ENCODE measurements at regions not wholly inside any gene's neighbourhood (a gene's known extent, or its start where the extent isn't known, plus 50 kb on each side); places are given as distances from the start of the nearest gene placed in this dataset.

- DNase-seq = no peak
- H3K27me3 ChIP-seq (ENCODE audit: insufficient read depth, low read depth, severe bottlenecking) = no peaks in the 10 kb centered on the region
- H3K9me3 ChIP-seq (ENCODE audit: severe bottlenecking) = no peaks in the 10 kb centered on the region
- H3K27ac ChIP-seq = no peak overlapping the region
- H3K4me3 ChIP-seq (ENCODE audit: low read depth, low read length) = no peak overlapping the region
- no peaks in the 10 kb centered on the region for H3K36me3 ChIP-seq
- TF ChIP-seq, protein P1, sequence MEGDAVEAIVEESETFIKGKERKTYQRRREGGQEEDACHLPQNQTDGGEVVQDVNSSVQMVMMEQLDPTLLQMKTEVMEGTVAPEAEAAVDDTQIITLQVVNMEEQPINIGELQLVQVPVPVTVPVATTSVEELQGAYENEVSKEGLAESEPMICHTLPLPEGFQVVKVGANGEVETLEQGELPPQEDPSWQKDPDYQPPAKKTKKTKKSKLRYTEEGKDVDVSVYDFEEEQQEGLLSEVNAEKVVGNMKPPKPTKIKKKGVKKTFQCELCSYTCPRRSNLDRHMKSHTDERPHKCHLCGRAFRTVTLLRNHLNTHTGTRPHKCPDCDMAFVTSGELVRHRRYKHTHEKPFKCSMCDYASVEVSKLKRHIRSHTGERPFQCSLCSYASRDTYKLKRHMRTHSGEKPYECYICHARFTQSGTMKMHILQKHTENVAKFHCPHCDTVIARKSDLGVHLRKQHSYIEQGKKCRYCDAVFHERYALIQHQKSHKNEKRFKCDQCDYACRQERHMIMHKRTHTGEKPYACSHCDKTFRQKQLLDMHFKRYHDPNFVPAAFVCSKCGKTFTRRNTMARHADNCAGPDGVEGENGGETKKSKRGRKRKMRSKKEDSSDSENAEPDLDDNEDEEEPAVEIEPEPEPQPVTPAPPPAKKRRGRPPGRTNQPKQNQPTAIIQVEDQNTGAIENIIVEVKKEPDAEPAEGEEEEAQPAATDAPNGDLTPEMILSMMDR (IDR thresholded peaks at IDR 0.05; ENCODE audit: low read depth, low read length) = no peak
Measured at GRCh38 chr1:170273291-170274130, 127.8 kb downstream of the NTMT2 start.

GRCh38 chr1:170274131-170274501 lies 128.4 kb downstream of the NTMT2 start:
- no peak overlapping the region for H3K27ac ChIP-seq
- TF ChIP-seq, protein P1 (IDR thresholded peaks at IDR 0.05; ENCODE audit: low read depth, low read length) = no peak
- H3K27me3 ChIP-seq (ENCODE audit: insufficient read depth, low read depth, severe bottlenecking) = no peaks in the 10 kb centered on the region
- H3K4me3 ChIP-seq (ENCODE audit: low read depth, low read length) = no peak overlapping the region
- no peak for DNase-seq
- H3K36me3 ChIP-seq = no peaks in the 10 kb centered on the region
- H3K9me3 ChIP-seq (ENCODE audit: severe bottlenecking) = no peaks in the 10 kb centered on the region

DNA sequence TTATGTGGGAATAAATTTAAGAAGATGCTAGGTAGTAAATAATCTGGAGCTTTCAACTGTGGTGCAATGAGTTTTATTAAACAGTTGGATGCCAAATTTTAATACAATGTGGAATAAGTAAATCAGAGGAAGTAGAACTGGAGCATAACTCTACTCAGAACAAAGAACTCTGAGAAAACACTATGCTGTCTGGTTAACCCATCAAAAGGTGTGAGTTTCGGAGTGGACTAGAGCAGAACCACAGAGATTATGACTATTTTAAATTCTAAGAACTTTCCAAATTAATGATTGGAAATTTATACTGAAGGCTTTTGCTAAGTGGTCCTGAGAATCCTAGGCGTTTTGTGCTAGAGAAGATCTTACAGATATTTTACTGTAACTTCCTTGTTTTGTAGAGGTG lies 132.2 kb downstream of the NTMT2 start:
- TF ChIP-seq, protein P1 (IDR thresholded peaks at IDR 0.05; ENCODE audit: low read depth, low read length) = no peak
- Histone ChIP-seq H3K36me3 (no peaks in the 10 kb centered on the region), H3K4me3 (ENCODE audit: low read depth, low read length) (no peak overlapping the region), H3K9me3 (ENCODE audit: severe bottlenecking) (no peaks in the 10 kb centered on the region), H3K27me3 (ENCODE audit: insufficient read depth, low read depth, severe bottlenecking) (no peaks in the 10 kb centered on the region), H3K27ac (no peak overlapping the region)
- no peak for DNase-seq

DNA sequence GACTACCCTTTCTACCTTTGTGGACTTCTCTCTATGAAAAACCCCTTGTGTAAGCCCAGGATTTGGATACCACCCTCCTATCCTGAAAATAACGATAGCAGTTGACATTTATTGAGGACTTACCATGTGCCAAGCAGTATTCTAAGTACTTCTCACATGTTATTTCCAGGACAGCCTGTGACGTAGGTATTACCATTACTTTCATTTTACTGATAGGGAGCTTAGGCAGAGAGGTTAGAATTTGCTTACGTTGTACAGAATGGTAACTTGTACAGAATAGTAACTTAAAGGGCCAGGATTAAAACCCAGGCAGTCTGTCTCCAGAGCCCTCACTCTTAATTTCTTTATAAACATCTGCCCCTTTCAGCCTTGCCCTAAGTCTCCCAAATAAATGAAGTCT lies 138.3 kb downstream of the NTMT2 start:
- Histone ChIP-seq H3K27me3 (ENCODE audit: insufficient read depth, low read depth, severe bottlenecking) (no peaks in the 10 kb centered on the region), H3K9me3 (ENCODE audit: severe bottlenecking) (no peaks in the 10 kb centered on the region), H3K36me3 (no peaks in the 10 kb centered on the region), H3K27ac (no peak overlapping the region), H3K4me3 (ENCODE audit: low read depth, low read length) (no peak overlapping the region)
- DNase-seq = no peak
- TF ChIP-seq, protein P1 (IDR thresholded peaks at IDR 0.05; ENCODE audit: low read depth, low read length) = no peak

GRCh38 chr1:170284512-170284911 lies 138.8 kb downstream of the NTMT2 start:
- Histone ChIP-seq H3K27me3 (ENCODE audit: insufficient read depth, low read depth, severe bottlenecking) (no peaks in the 10 kb centered on the region), H3K27ac (no peak overlapping the region), H3K9me3 (ENCODE audit: severe bottlenecking) (no peaks in the 10 kb centered on the region), H3K4me3 (ENCODE audit: low read depth, low read length) (no peak overlapping the region), H3K36me3 (no peaks in the 10 kb centered on the region)
- TF ChIP-seq, protein P1 (IDR thresholded peaks at IDR 0.05; ENCODE audit: low read depth, low read length) = no peak
- DNase-seq = no peak

DNA sequence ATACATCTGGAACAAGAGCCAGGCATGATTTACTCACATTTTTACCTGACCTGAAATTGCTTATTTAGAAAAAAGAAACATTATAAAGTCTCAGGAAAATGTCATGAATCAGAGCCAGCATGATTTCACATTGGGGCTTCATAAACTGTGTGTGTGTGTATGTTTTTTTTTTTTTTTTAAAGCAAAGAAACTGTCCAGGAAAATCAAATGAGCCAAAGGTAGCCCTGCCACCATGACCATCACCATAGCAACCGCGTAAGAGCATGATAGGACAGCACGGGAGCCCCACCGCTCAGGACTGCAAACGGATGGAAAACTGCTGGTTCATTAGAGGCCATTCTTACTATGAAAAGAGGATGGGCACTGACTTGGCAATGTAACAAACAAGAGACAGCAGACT lies 139.2 kb downstream of the NTMT2 start:
- no peaks in the 10 kb centered on the region for H3K27me3 ChIP-seq (ENCODE audit: insufficient read depth, low read depth, severe bottlenecking)
- TF ChIP-seq, protein P1 (IDR thresholded peaks at IDR 0.05; ENCODE audit: low read depth, low read length) = no peak
- H3K36me3 ChIP-seq = no peaks in the 10 kb centered on the region
- no peaks in the 10 kb centered on the region for H3K9me3 ChIP-seq (ENCODE audit: severe bottlenecking)
- DNase-seq = no peak
- no peak overlapping the region for H3K27ac ChIP-seq
- no peak overlapping the region for H3K4me3 ChIP-seq (ENCODE audit: low read depth, low read length)
